SKM-1 treated with dmso at 0.1 percent for 144 hours (cell line): ENCODE measurements at regions not wholly inside any gene's neighbourhood (a gene's known extent, or its start where the extent isn't known, plus 50 kb on each side); places are given as distances from the start of the nearest gene placed in this dataset.
A peak's percentile ranks its signal among the peaks of the same experiment; 100 is the strongest.

Source experiments
- DNase-seq: peaks from one replicate; lab custom pipeline; 2025; ENCODE audit not compliant: unreplicated experiment; lab: John Stamatoyannopoulos, UW

DNA sequence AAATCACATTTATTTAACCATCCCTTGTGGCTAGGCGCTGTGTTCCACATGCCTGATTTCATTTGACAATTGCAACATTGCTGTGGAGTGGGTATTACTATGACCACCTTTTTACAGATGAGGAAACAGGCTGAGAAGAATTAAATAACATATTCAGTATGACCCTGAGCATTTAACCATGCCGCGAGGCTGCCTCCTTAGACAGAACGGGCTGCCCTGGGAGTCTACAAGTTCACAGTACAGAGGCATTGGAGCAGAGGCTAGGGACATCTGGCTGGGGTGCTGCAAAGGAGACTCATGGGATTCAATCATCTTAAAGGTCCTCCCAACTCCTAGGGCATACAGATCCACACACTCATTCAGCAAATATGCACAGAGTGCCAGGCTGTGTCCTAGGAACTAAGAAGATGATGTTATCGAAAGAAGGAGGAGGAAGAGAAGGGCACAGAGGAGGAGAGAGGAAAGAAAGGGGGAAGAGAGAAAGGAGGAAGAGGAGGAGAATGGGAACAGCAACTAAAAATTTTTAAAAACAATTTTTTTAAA, 164.7 kb upstream of the CCND2 start:
- no peak for DNase-seq

DNA sequence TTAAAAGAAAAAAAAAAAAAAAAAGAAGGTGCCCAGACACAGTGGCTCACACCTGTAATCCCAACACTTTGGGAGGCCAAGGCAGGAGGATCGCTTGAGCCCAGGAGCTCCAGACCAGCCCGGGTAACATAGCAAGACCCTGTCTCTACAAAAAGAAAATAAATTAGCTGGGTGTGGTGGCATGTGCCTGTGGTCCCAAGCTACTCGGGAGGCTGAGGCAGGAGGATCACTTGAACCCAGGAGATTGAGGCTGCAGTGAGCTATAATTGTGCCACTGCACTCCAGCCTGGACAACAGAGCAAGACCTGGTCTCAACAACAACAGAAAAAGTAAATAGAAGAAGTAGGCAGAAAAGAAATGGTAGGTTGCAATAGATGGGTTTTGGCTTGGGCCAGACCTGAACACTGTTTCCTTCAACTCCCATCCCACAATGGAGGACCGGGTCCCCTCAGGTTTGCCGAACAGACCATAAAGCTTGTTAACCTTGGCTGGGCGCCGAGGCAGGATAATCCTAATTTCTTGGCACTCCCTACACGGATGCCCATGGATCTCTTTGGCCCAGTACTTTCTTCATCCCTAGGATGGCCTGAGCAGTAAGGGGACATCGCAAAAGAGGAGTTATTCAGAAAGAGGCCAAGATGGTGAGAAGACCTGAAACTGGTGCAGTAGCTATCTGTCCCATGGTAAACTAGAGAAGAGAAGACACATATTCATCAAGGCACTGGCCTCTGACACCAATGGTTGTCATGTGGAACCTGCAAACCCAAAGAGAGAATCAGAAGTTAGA, 165.5 kb upstream of the CCND2 start:
- DNase-seq, result no peak

DNA sequence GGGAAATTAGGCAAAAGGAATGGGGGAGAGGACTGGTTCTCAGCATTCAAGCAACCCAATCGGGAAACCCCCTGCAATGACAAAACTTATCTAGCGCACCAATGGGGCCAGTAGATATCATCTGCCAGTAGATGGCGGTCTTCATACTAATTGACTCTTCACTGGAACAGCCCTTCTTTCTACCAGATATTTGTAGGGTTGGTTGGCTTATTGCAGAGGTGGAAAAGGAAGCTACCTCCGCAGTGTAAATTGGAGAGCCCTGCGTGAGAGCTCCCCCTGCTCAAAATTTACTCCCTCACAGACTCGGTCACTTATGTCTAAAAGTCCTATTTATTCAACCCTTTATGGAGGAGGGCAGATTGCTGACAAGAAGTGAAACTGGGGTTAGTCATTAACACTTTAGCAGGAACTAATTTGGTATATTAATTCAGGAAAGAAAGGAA, 166.1 kb upstream of the CCND2 start:
- peak; percentile 23 for DNase-seq

DNA sequence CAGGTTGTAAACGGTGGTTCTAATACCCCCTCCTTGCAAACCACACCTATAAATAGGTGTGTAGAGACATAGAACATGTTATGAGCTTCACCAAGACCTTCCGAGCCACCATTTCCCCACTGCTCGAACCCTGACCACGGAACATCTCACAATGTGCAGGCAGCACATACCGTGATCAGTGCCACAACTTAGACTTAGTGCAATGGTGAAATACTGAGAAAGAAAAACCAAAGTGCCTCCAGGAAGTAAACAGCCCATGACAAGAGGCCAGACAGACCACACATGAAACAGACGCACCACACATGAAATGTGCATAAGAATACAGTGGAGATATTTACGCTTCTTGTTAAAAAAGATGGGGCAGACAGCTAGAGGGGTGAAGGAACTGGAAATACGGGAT, 166.9 kb upstream of the CCND2 start:
- no peak for DNase-seq

DNA sequence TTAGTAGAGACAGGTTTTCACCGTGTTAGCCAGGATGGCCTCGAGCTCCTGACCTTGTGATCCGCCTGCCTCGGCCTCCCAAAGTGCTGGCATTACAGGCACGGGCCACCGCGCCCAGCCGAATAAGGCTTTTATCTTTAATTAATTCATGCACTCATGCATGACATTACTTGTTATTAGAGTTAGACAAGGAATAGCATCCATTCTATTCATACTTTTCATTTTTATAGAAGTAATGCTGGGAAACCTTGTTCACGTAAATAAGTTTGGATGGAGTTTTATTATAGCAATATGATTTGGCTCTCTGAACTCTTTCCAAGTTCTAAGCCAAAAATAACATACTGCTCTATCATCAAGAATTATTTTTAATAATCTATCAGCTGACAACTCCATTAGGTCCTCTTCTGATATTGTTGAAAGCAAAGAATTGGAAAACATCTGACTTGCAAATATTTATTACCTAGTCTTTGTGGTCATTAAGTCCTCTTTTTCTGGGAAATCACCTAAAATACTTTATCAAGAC, 168.8 kb upstream of the CCND2 start:
- DNase-seq, result no peak

DNA sequence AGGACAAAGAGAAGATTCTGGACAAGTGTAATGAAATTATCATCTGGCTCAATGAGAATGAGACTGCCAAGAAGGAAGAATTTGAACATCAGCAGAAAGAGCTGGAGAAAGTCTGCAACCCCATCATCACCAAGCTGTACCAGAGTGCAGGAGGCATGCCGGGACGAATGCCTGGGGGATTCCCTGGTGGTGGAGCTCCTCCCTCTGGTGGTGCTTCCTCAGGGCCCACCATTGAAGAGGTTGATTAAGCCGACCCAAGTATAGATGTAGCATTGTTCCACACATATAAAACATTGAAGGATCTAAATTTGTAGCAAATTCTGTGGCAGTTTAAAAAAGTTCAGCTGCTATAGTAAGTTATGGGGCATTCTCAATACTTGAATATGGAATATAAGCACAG, 174.3 kb upstream of the CCND2 start:
- DNase-seq, result no peak

DNA sequence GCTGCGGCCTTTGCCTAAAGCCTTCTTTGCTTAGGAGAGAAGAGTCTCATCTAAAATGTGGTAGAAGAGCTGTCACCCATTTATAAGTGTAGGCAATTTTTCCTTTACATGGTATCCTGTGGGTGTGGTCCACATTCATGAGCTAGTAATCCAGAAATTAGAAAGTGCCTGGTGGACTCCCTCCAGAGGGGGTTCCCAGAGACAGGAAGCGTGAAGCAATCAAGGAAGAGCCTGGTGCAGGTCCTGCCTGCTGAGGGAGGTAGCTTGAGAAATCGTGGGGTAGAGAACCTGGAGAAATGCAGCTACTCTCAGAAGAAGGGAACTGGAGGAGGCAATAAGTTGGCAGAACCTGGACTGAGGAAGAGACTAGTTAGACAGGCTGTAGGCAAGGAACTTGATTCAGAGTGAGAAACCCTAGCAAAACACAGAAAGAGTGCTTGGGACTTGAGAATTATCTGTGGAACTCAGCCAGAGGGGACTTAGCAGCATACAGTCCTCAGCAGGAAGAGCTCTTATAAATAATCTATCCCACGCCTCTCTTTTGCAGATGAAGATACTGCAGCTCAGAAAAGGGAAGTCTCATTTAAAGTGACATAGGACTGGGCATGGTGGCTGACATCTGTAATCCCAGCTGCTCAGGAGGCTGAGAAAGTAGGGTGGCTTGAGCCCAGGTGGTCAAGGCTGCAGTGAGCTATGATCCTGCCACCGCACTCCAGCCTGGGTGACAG, 182.4 kb upstream of the CCND2 start:
- DNase-seq, result no peak

DNA sequence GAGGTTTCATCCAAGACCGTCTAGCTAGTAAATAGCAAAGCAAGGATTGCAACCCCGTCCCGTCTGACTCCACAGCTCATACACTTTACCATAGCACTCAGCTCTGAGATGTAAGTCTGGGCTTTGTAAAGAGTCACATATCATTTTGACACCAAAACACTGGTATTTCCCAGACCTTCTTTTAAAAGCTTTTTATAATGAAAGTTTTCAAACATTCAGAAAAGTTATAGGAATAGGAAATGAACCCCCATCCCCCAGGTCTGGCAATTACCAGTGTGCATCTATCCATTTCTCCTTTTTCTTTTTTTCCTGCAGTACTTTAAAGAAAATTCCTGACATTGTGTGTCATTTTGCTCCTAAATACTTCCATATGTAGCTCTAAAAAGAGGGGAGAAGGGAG, 183.6 kb upstream of the CCND2 start:
- DNase-seq, result no peak

DNA sequence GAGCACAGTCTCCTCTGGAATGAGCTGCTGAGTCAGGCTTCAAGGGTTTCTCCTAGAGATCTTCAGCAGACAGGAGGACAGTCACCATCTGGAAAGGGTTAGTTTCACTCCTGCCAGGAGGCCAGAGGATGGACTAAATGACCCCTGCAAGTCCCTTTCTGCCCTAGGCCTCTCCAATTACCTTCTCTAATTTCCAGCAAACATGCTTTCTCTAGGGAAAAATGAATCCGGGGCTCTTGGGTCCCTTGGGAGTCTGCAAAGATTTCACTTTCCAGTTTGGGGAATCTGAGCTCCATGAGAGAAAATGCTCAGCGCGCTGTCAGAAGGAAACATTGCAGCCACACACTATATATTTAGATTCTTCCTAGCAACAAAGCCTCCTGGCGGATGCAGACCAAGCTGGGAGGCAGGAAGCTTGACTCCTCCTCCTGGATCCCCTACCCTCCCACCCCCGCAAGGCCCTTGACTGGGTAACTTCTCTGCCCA, 184.4 kb upstream of the CCND2 start:
- no peak for DNase-seq

DNA sequence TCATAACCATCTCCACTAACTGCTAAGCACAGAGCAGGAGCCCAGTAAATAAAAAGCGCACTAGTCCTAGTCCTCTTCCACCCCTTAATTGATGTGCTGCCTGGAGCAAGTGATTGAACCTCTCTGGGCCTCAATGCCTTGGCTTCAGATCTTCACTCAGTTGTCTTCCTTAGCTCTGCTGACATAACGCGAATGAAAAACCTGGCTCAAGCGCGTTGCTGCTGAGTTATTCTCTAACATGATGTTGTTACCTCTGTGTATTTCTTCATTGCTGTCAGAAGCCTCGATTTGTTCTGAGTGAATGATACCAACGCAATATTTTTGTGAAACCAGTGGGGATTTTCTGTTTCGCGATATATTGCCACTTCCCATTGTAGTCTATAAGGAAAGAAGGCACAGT, 185.1 kb upstream of the CCND2 start:
- no peak for DNase-seq

DNA sequence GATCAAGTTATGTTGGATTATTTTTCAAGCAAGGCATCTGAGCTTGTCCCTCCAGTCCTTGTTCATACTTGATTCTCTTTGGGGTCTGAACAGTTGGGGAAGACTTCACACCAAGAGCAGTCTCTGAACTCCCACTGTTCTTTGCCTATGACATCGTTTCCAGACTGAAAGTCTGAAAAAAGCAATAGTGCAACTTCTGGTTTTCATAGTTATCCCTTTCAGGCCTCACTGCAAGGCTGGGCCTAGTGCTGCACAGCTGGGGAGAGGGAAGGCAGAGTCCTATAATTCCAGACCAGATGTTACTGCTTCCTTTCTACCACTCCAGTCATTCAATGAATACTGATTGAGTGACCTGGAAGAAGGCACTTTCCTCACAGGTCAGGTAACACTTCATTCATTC, 187.1 kb upstream of the CCND2 start:
- DNase-seq, result no peak

DNA sequence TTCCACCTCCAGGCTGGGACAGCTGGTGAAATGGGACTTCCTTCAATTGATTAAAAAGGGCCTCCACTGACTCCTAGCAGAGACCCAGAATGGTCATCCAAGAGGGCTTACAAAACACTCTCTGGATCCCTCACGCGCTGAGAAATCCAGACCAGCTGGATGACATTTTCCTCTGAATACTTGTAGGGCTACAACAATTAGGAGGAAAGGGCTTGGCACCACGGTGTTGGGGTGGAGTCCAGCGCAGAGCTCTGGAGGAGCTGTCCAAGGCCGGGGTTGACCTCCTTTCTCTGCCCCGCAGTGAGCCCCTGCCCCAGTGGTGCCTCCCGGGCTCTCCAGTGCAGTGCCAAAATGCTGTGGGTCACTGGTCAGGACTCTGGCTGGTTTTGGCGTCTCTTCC, 189.0 kb upstream of the CCND2 start:
- DNase-seq, result no peak

DNA sequence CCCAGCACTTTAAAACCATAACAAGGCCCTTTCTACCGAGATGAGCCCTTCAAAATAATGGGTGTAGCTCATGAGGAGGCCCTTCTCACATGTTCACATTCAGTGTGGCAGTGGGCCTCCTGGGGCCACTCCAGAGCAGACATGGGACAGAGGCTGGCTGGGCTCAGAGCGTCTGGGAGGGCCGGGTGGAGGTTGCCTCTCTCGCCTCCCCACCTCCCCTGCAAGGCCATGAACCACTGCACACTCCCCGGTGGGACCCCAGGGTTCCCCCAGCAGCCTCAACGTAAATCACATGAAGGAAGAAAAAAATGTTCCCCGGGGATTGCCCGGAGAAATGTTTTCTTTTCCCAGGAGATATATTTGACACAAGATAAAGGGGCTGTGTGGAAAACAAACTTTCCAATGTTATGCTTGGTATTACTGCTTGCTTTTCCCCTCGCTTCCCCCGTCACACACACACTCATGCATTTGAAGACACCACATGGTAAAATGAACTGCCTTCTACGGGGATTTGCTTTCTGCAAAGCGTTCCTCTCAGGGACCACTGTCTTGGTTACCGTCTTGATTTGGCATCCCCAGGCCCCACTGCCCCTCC, 190.7 kb upstream of the CCND2 start:
- no peak for DNase-seq

DNA sequence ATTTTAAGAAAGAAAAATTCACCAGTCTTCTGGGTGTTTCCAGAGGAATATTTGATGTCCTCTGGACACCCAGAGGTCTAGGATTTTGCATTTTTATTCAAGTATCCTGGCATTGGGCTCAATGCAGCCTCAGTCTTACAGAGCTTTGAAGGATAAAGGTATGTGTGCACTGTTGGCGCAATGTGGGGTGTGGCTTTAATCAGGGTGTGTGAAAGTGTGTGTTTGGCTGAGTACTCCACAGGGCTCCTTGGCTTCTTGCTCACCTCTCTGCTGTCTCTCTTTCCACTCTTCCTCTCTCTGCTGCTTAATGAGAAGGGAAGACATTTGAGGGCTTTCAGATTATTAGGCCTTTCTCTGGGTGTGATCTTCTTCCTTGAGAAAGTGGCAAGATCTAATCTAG, 193.3 kb upstream of the CCND2 start:
- no peak for DNase-seq

DNA sequence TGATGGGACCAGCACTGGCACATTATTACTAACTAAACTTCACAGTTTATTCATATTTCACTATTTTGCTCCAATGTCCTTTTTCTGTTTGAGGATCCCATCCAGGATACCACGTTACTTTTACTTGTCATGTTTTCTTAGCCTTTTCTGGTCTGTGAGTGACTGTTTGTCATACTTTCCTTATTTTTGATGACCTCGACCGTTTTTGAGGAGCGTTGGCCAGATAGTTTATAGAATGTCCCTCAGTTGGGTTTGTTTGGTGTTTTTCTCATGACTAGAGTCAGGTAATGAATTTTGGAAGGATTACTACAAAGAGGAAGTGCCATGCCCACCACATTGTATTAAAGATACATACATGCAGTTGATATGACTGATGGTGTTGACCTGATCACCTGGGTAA, 199.4 kb upstream of the CCND2 start:
- no peak for DNase-seq

DNA sequence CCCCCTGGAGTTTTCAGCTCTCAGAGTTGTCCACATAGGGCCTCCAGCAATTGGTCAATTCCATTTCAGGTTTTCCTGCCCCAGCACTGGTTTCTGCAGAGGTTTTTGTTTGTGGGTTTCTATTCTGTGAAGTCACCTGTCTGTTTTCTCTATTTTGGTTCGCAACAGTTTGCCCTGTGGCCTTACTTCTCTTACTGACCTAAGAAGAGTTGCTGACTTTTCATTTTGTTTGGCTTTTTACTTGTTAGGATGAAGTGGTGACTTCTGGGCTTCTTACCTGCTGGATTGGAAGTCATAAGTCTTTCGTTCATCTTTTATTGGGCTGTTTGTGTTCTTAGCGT, 196.4 kb upstream of the PARP11 start:
- DNase-seq, result no peak

DNA sequence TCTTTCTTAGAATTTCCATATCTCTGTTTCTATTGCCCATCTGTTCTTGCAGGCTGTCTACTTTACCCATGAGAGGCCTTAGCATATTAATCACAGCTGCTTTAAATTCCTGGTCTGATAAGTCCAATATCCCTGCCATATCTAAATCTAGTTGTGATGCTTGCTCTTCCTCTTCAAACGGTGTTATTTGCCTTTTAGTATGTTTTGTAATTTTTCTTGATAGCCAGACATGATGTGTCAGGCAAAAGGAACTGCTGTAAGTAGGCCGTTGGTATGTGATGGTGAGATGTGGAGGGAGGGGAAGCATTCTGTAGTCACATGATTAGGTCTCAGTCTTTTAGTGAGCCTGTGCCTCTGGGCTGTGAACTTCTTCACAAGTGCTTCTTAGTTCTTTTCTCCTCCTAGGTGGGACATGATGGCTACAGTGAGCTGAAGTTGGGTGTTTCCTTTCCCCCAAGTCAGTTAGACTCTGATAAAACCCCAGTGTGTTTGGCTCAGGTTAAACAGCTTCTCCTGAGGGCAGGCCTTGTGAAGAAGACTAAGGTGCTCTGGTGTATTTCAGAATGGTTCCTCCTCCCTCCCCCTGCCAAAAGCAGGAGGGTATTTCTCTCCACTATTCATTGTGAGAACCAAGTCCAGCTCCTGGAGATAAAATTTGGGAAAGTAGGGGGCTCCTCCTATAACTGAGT, 195.9 kb upstream of the PARP11 start:
- no peak for DNase-seq

DNA sequence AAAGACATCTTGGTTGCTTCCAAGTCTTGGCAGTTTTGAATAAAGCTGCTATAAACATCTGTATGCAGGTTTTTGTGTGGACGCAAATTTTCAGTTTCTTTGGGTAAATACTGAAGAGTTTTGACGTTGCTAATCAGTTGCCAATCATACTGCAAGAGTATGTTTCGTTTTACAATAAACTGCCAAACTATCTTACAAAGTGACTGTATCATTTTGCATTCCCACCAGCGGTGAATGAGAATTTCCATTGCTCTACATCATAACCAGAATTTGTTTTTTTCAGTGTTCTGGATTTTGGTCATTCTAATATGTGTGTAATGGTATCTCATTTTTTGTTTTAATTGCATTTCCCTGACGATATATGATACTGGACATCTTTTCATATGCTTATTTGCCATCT, 190.8 kb upstream of the PARP11 start:
- DNase-seq, result no peak

DNA sequence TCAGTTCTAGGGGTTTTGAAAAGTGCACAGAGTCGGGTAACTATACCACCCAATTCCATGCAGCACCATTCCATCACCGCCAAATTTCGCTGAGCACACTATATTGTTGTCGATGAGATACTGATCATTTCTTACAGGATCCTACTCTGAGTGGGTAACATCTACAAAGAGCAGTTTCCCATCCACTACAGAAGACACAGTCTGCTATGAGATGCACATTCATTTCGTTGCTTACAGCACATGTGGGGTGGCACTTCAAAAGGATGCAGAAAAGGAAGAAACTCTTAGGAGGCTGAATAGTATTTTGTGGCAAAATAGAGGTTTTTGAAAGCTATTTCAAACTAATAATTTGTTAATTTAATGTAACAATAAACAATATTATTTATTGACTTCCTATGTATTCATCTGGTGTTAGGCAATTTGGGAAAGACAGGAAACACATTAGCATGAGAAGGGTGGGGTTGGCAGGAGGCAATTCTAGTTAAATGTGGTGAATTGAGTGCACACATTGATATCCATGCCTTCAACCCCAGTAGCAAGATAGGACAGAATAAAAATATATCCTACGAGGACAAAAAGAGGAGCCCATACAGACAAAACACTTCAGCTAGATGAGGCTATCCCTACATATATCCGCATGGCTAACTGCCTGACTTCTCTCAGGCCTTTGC, 186.8 kb upstream of the PARP11 start:
- DNase-seq, result no peak
